GM23338 (cell line): ENCODE measurements at regions not wholly inside any gene's neighbourhood (a gene's known extent, or its start where the extent isn't known, plus 50 kb on each side); places are given as distances from the start of the nearest gene placed in this dataset.

Experiments
- ATAC-seq: fragments of 200-7000 bp; cut with Tn5 transposase; 3 replicates; pipeline ENCODE4 v1.9.1; 2020
- DNase-seq: peaks from one replicate; pipeline ENCODE4 v3.0.0-alpha.2; 2015; ENCODE audit warnings: low spot score
- H2AFZ ChIP-seq: fragments of 200-600 bp; sonication (generic); 2 replicates; pipeline ENCODE4 v1.8.0; 2016; ENCODE audit warnings: antibody characterized with exemption, mild to moderate bottlenecking, moderate library complexity
- H3F3A ChIP-seq: fragments of 200-600 bp; sonication (generic); replicated peaks from 2 replicates; pipeline ENCODE4 v1.8.0; 2017; ENCODE audit warnings: antibody characterized with exemption, mixed run types, low read depth
- H3K27ac ChIP-seq: fragments of 200-600 bp; sonication (generic); 2 replicates; pipeline ENCODE4 v1.6.1; 2016; ENCODE audit warnings: low read depth
- H3K27me3 ChIP-seq: fragments of 200-600 bp; sonication (generic); 2 replicates; pipeline ENCODE4 v1.8.0; 2016; ENCODE audit warnings: mild to moderate bottlenecking, mixed run types, moderate library complexity; ENCODE audit not compliant: insufficient read depth
- H3K36me3 ChIP-seq: fragments of 200-600 bp; sonication (generic); 2 replicates; pipeline ENCODE4 v1.8.0; 2016; ENCODE audit warnings: mild to moderate bottlenecking; ENCODE audit not compliant: insufficient read depth
- H3K4me1 ChIP-seq: fragments of 200-600 bp; sonication (generic); 2 replicates; pipeline ENCODE4 v1.8.0; 2016; ENCODE audit warnings: mild to moderate bottlenecking, moderate library complexity; ENCODE audit not compliant: insufficient read depth
- H3K4me2 ChIP-seq: fragments of 200-600 bp; sonication (generic); 2 replicates; pipeline ENCODE4 v1.7.1; 2017; ENCODE audit warnings: mixed run types
- H3K4me3 ChIP-seq: fragments of 200-600 bp; sonication (generic); 2 replicates; pipeline ENCODE4 v1.6.1; 2016; ENCODE audit warnings: mixed run types
- H3K79me2 ChIP-seq: fragments of 200-600 bp; sonication (generic); replicated peaks from 2 replicates; pipeline ENCODE4 v1.8.0; 2017; ENCODE audit warnings: mild to moderate bottlenecking; ENCODE audit not compliant: insufficient read depth
- H3K9me2 ChIP-seq: fragments of 200-600 bp; sonication (generic); 2 replicates; pipeline ENCODE4 v1.8.0; 2017; ENCODE audit not compliant: insufficient read depth
- H4K20me1 ChIP-seq: fragments of 200-600 bp; sonication (generic); replicated peaks from 2 replicates; pipeline ENCODE4 v1.8.0; 2017; ENCODE audit warnings: mild to moderate bottlenecking; ENCODE audit not compliant: insufficient read depth
- H3K27ac Mint-ChIP-seq: 2 replicates; pipeline ENCODE4 v1.8.0; 2020; ENCODE audit warnings: inconsistent platforms, mild to moderate bottlenecking, moderate library complexity, mixed read lengths
- H3K27me3 Mint-ChIP-seq: 3 replicates; pipeline ENCODE4 v1.8.0; 2022; ENCODE audit warnings: low read depth, mild to moderate bottlenecking, moderate library complexity, mixed read lengths, inconsistent platforms; ENCODE audit not compliant: insufficient read depth, poor library complexity
- H3K36me3 Mint-ChIP-seq: 3 replicates; pipeline ENCODE4 v1.8.0; 2021; ENCODE audit warnings: low read depth, mild to moderate bottlenecking, inconsistent platforms, moderate library complexity, mixed read lengths
- H3K4me1 Mint-ChIP-seq: 3 replicates; pipeline ENCODE4 v1.8.0; 2020; ENCODE audit warnings: mild to moderate bottlenecking, inconsistent platforms, mixed read lengths
- H3K4me3 Mint-ChIP-seq: 3 replicates; pipeline ENCODE4 v1.8.0; 2021; ENCODE audit warnings: moderate library complexity, mild to moderate bottlenecking, inconsistent platforms, mixed read lengths
- H3K9me3 Mint-ChIP-seq: 3 replicates; pipeline ENCODE4 v1.8.0; 2020; ENCODE audit warnings: moderate library complexity, mild to moderate bottlenecking, inconsistent platforms, mixed read lengths
- CREB1 ChIP-seq: fragments of 250-450 bp; sonication (Bioruptor Pico); IDR thresholded peaks from 2 replicates; pipeline ENCODE4 v1.5.0; 2020; ENCODE audit warnings: low read depth, mild to moderate bottlenecking, moderate library complexity
- ETS1 ChIP-seq: IDR thresholded peaks from 2 replicates; pipeline ENCODE4 v1.6.1; 2016; ENCODE audit warnings: antibody characterized with exemption
- EZH2 ChIP-seq: fragments of 200-600 bp; sonication (generic); IDR thresholded peaks from one replicate; pipeline ENCODE4 v1.8.0; 2017; ENCODE audit warnings: antibody characterized with exemption, mild to moderate bottlenecking, low read depth; ENCODE audit not compliant: unreplicated experiment
- JUNB ChIP-seq: IDR thresholded peaks from one replicate; pipeline ENCODE4 v1.6.1; 2016; ENCODE audit warnings: antibody characterized with exemption; ENCODE audit not compliant: unreplicated experiment
- NANOG ChIP-seq: IDR thresholded peaks from 2 replicates; pipeline ENCODE4 v1.6.1; 2016; ENCODE audit warnings: antibody characterized with exemption, borderline replicate concordance
- POLR2AphosphoS5 ChIP-seq: IDR thresholded peaks from 2 replicates; pipeline ENCODE4 v1.6.1; 2016; ENCODE audit warnings: antibody characterized with exemption, low read depth
- STAT1 ChIP-seq: IDR thresholded peaks from one replicate; pipeline ENCODE4 v1.6.1; 2016; ENCODE audit warnings: antibody characterized with exemption; ENCODE audit not compliant: unreplicated experiment
- ZNF114 ChIP-seq: fragments of 250-450 bp; sonication (Bioruptor Pico); IDR thresholded peaks from 2 replicates; pipeline ENCODE4 v1.5.0; 2020; ENCODE audit warnings: mild to moderate bottlenecking, moderate library complexity
- ZNF331 ChIP-seq: fragments of 250-450 bp; sonication (Bioruptor Pico); IDR thresholded peaks from 2 replicates; pipeline ENCODE4 v1.5.0; 2020; ENCODE audit warnings: low read depth, mild to moderate bottlenecking, moderate library complexity
- ZNF462 ChIP-seq: fragments of 250-450 bp; sonication (Bioruptor Pico); IDR thresholded peaks from 2 replicates; pipeline ENCODE4 v1.5.0; 2020; ENCODE audit warnings: mild to moderate bottlenecking, moderate library complexity
- TF ChIP-seq, protein P1 (sequence below), 2 experiments: fragments of 200-600 bp in 1 of 2; sonication (generic) in 1 of 2; conservative IDR thresholded peaks; 2 replicates each; pipeline versions ENCODE4 v1.5.1 to v1.6.1; 2016 to 2017; ENCODE audit warnings: antibody characterized with exemption in 2 of 2, low read depth in 2 of 2, mild to moderate bottlenecking in 2 of 2, moderate library complexity in 1 of 2

GRCh38 chrX:128901018-128901417 is 622.3 kb downstream of the SMARCA1 start (continued):
- TF ChIP-seq, protein P1, sequence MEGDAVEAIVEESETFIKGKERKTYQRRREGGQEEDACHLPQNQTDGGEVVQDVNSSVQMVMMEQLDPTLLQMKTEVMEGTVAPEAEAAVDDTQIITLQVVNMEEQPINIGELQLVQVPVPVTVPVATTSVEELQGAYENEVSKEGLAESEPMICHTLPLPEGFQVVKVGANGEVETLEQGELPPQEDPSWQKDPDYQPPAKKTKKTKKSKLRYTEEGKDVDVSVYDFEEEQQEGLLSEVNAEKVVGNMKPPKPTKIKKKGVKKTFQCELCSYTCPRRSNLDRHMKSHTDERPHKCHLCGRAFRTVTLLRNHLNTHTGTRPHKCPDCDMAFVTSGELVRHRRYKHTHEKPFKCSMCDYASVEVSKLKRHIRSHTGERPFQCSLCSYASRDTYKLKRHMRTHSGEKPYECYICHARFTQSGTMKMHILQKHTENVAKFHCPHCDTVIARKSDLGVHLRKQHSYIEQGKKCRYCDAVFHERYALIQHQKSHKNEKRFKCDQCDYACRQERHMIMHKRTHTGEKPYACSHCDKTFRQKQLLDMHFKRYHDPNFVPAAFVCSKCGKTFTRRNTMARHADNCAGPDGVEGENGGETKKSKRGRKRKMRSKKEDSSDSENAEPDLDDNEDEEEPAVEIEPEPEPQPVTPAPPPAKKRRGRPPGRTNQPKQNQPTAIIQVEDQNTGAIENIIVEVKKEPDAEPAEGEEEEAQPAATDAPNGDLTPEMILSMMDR (conservative IDR thresholded peaks at IDR 0.05; ENCODE audit: low read depth in 2 of 2): no peak
- no peak for TF ChIP-seq STAT1

GRCh38 chrX:128897621-128898020 is 625.7 kb downstream of the SMARCA1 start:
- no peak for DNase-seq
- H3K9me2 ChIP-seq: no peaks in the 10 kb centered on the region
- no peaks in the 10 kb centered on the region for H3K4me1 Mint-ChIP-seq
- no peak overlapping the region for H3K27ac Mint-ChIP-seq
- H4K20me1 ChIP-seq: no peaks in the 10 kb centered on the region
- no peaks in the 10 kb centered on the region for H3K36me3 Mint-ChIP-seq
- H3K4me1 ChIP-seq: no peaks in the 10 kb centered on the region
- no peaks in the 10 kb centered on the region for H3K79me2 ChIP-seq
- H3K27me3 Mint-ChIP-seq: no peaks in the 10 kb centered on the region
- H3K4me2 ChIP-seq: no peak overlapping the region
- H3F3A ChIP-seq: no peaks in the 10 kb centered on the region
- ATAC-seq: no peak
- no peak overlapping the region for H3K4me3 Mint-ChIP-seq
- H3K27me3 ChIP-seq: no peaks in the 10 kb centered on the region
- H3K4me3 ChIP-seq: no peak overlapping the region
- H3K27ac ChIP-seq: no peak overlapping the region
- H3K36me3 ChIP-seq: no peaks in the 10 kb centered on the region
- no peaks in the 10 kb centered on the region for H3K9me3 Mint-ChIP-seq
- no peak overlapping the region for H2AFZ ChIP-seq
- TF ChIP-seq CREB1 (CRISPR knock-in tag) (no peak), ZNF114 (CRISPR knock-in tag) (no peak), ZNF462 (no peak), STAT1 (no peak), ZNF331 (CRISPR knock-in tag) (no peak), JUNB (no peak), POLR2AphosphoS5 (no peak), EZH2 (no peak), NANOG (no peak), ETS1 (no peak)
- TF ChIP-seq, protein P1 (conservative IDR thresholded peaks at IDR 0.05; ENCODE audit: low read depth in 2 of 2): no peak
